ENCODE measurements at regions not wholly inside any gene's neighbourhood (a gene's known extent, or its start where the extent isn't known, plus 50 kb on each side); places are given as distances from the start of the nearest gene placed in this dataset.

GRCh38 chr13:84925443-84925842 lies 873.8 kb downstream of the SLITRK6 start:
- no peak for TF ChIP-seq EZH2 (IDR thresholded peaks at IDR 0.05; ENCODE audit: low read length, missing control alignments)
- no peak for TF ChIP-seq CTCF (conservative IDR thresholded peaks at IDR 0.05 in 1 of 2, IDR thresholded peaks at IDR 0.05 in 1 of 2; ENCODE audit: low read depth in 1 of 2, low read length in 2 of 2)
